ENCODE measurements at regions not wholly inside any gene's neighbourhood (a gene's known extent, or its start where the extent isn't known, plus 50 kb on each side); places are given as distances from the start of the nearest gene placed in this dataset.

- Mint-ChIP-seq H3K36me3 (no peaks in the 10 kb centered on the region), H3K4me1 (no peaks in the 10 kb centered on the region), H3K9me3 (peaks cover 3 to 4% of the 10 kb centered on the region in 2 donors), H3K27ac (no peak overlapping the region), H3K27me3 (ENCODE audit: low read depth in 2 of 2) (no peaks in the 10 kb centered on the region), H3K4me3 (no peak overlapping the region)
- Histone ChIP-seq H3K4me1 (ENCODE audit: control insufficient read depth, insufficient read depth, low read length) (no peaks in the 10 kb centered on the region), H3K36me3 (ENCODE audit: control insufficient read depth, insufficient read depth, low read length) (no peaks in the 10 kb centered on the region), H3K4me3 (ENCODE audit: low read length) (no peak overlapping the region), H3K27ac (ENCODE audit: low read length) (no peak overlapping the region), H3K9me3 (ENCODE audit: control insufficient read depth, insufficient read depth, low read length) (peaks cover 17% of the 10 kb centered on the region), H3K27me3 (ENCODE audit: control insufficient read depth, insufficient read depth, low read length) (no peaks in the 10 kb centered on the region)
- TF ChIP-seq CTCF (IDR thresholded peaks at IDR 0.05) = no peak
- no peak for DNase-seq
- 89% methylated on average over 8 of the region's 8 CpGs for WGBS (ENCODE audit: insufficient coverage)
- intact Hi-C loops (cut with micrococcal nuclease) = no loop called here
- no peak for ATAC-seq
Observed at GRCh38 chr6:66361886-66362285, 654.9 kb upstream of the EYS start.

GRCh38 chr6:66357781-66358180 lies 650.8 kb upstream of the EYS start:
- DNase-seq (no peak), ATAC-seq (no peak)
- Histone ChIP-seq H3K36me3 (ENCODE audit: control insufficient read depth, insufficient read depth, low read length) (no peaks in the 10 kb centered on the region), H3K9me3 (ENCODE audit: control insufficient read depth, insufficient read depth, low read length) (peaks cover 10% of the 10 kb centered on the region), H3K27ac (ENCODE audit: low read length) (no peak overlapping the region), H3K4me3 (ENCODE audit: low read length) (no peak overlapping the region), H3K27me3 (ENCODE audit: control insufficient read depth, insufficient read depth, low read length) (no peaks in the 10 kb centered on the region), H3K4me1 (ENCODE audit: control insufficient read depth, insufficient read depth, low read length) (no peaks in the 10 kb centered on the region)
- Mint-ChIP-seq H3K4me3 (no peak overlapping the region), H3K9me3 (peaks cover 4% of the 10 kb centered on the region in 2 donors), H3K36me3 (no peaks in the 10 kb centered on the region), H3K27ac (no peak overlapping the region), H3K4me1 (no peaks in the 10 kb centered on the region), H3K27me3 (ENCODE audit: low read depth in 2 of 2) (no peaks in the 10 kb centered on the region)
- no peak for TF ChIP-seq CTCF (IDR thresholded peaks at IDR 0.05)
- intact Hi-C loops (cut with micrococcal nuclease) = no loop called here

GRCh38 chr6:66355471-66355870 lies 648.4 kb upstream of the EYS start:
- DNase-seq = no peak
- Histone ChIP-seq H3K4me1 (ENCODE audit: control insufficient read depth, insufficient read depth, low read length) (no peaks in the 10 kb centered on the region), H3K27me3 (ENCODE audit: control insufficient read depth, insufficient read depth, low read length) (no peaks in the 10 kb centered on the region), H3K4me3 (ENCODE audit: low read length) (no peak overlapping the region), H3K9me3 (ENCODE audit: control insufficient read depth, insufficient read depth, low read length) (peaks cover under 1% of the 10 kb centered on the region), H3K36me3 (ENCODE audit: control insufficient read depth, insufficient read depth, low read length) (no peaks in the 10 kb centered on the region), H3K27ac (ENCODE audit: low read length) (no peak overlapping the region)
- no peaks in the 10 kb centered on the region for H3K27me3 Mint-ChIP-seq (ENCODE audit: low read depth in 2 of 2)
- H3K4me3 Mint-ChIP-seq = no peak overlapping the region
- H3K36me3 Mint-ChIP-seq = no peaks in the 10 kb centered on the region
- no peak for ATAC-seq
- 50% methylated on average over 1 of the region's 1 CpG for WGBS (ENCODE audit: insufficient coverage)
- no peak overlapping the region for H3K27ac Mint-ChIP-seq
- no peaks in the 10 kb centered on the region for H3K4me1 Mint-ChIP-seq
- H3K9me3 Mint-ChIP-seq = peaks cover 5 to 6% of the 10 kb centered on the region in 2 donors
- intact Hi-C loops (cut with micrococcal nuclease) = no loop called here
- TF ChIP-seq CTCF (IDR thresholded peaks at IDR 0.05) = no peak

GRCh38 chr6:66344796-66345195 lies 637.8 kb upstream of the EYS start:
- H3K27ac Mint-ChIP-seq = no peak overlapping the region
- ATAC-seq (no peak), DNase-seq (no peak)
- no peaks in the 10 kb centered on the region for H3K36me3 ChIP-seq (ENCODE audit: control insufficient read depth, insufficient read depth, low read length)
- no peak for TF ChIP-seq CTCF (IDR thresholded peaks at IDR 0.05)
- H3K4me1 ChIP-seq (ENCODE audit: control insufficient read depth, insufficient read depth, low read length) = no peaks in the 10 kb centered on the region
- H3K9me3 ChIP-seq (ENCODE audit: control insufficient read depth, insufficient read depth, low read length) = no peaks in the 10 kb centered on the region
- no peaks in the 10 kb centered on the region for H3K27me3 ChIP-seq (ENCODE audit: control insufficient read depth, insufficient read depth, low read length)
- no peaks in the 10 kb centered on the region for H3K27me3 Mint-ChIP-seq (ENCODE audit: low read depth in 2 of 2)
- H3K4me1 Mint-ChIP-seq = no peaks in the 10 kb centered on the region
- no peak overlapping the region for H3K27ac ChIP-seq (ENCODE audit: low read length)
- H3K9me3 Mint-ChIP-seq = peaks cover 16 to 18% of the 10 kb centered on the region in 2 donors
- no peak overlapping the region for H3K4me3 Mint-ChIP-seq
- no peak overlapping the region for H3K4me3 ChIP-seq (ENCODE audit: low read length)
- peaks cover 26% of the 10 kb centered on the region for H3K36me3 Mint-ChIP-seq
- intact Hi-C loops (cut with micrococcal nuclease) = no loop called here
- 69% methylated on average over 2 of the region's 2 CpGs for WGBS (ENCODE audit: insufficient coverage)
